GM21423 (cell line): ENCODE measurements at regions not wholly inside any gene's neighbourhood (a gene's known extent, or its start where the extent isn't known, plus 50 kb on each side); places are given as distances from the start of the nearest gene placed in this dataset.
"Not testable (repeated sequence)": the region's sequence is repeated elsewhere in the genome, so short reads cannot be mapped to it uniquely, and the experiment has no call there.

Experiments
- ATAC-seq: cut with Tn5 transposase; IDR thresholded peaks from one replicate; pipeline ENCODE4 v1.9.1; 2021; ENCODE audit warnings: mild to moderate bottlenecking, moderate library complexity; ENCODE audit not compliant: unreplicated experiment

DNA sequence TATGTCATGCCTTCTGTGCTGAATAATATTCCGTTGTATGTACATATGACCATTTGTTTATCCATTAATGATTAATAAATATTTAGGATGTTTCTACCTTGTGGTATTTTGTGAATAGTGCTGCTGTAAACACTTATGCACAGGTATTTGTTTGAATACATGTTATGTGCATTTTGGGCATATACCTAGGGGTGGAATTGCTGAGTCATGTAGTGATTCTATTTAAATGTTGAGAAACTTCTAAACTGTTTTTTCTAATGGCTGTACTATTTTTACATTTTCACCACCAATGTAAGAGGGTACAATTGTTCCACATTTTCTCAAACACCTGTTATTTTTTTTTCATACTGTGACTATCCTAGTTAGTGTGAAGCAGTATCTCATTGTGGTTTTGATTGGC is 1318.6 kb downstream of the TECRL start:
- ATAC-seq, result no peak

DNA sequence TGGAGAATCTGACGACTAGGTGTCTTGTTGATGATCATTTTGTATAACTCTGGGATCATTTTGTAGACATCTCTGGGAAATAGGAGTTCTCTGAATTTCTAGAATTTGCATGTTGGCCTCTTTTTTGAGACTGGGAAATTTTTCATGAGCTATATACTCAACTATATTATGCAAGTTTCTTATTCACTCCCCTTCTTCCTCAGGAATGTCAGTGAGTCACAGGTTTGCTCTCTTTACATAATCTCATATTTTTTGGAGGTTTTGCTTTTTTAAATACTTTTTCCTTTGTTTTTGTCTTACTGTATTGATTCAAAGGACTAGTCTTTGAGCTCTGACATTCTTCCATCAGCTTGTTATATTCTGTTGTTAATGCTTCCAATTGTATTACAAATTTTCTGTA is 1324.2 kb downstream of the TECRL start:
- no peak for ATAC-seq

DNA sequence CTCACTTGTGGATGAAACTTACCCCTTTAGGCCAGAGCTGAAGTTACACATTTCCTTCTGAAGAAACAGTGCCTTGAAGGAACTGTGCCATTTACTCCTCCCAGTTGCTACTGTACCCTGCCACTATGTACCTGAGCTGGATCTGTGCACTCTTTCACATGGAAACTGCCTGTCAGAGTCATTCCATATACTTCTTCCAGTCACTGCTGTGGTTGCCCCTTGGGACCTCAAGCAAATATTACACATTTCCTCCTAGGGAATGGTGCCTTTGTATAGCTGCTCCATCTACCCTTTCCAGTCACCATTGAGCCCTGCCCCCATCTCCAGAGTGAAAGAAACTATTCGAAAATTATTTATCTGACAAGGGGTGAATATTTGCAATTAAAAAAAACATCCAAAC is 1328.3 kb downstream of the TECRL start:
- ATAC-seq, result no peak

DNA sequence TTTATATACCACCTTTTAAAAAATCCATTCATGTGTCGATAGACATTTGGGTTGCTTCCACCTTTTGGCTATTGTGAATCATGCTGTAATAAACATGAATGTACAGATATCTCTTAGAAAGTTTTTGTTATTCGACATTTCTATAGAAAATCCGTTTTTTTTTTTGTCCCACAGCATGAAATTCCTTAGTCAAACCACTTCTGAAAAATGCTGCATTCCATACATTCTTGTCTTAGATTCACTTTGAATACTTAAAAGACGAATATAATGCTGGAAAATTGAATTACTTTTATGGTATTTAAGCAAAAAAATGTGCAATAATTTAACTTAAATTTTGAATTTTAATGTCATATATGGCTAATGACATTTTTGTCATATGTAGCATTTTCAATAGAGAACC is 1345.5 kb downstream of the TECRL start:
- ATAC-seq, result no peak

DNA sequence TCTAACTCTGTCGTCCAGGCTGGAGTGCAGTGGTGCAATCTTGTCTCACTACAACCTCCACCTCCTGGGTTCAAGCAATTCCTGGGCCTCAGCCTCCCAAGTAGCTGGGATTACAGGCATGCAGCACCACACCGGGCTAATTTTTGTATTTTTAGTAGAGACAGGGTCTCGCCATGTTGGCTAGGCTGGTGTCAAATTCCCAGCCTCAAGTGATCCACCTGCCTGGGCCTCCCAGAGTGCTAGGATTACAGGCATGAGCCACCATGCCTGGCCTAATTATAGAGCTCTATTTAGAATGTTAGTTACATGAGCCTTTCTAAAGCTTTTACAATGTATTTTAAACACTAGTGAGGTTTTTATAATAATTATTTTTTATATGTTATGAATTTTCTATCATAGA is 1346.4 kb downstream of the TECRL start:
- ATAC-seq, result not testable (repeated sequence)

DNA sequence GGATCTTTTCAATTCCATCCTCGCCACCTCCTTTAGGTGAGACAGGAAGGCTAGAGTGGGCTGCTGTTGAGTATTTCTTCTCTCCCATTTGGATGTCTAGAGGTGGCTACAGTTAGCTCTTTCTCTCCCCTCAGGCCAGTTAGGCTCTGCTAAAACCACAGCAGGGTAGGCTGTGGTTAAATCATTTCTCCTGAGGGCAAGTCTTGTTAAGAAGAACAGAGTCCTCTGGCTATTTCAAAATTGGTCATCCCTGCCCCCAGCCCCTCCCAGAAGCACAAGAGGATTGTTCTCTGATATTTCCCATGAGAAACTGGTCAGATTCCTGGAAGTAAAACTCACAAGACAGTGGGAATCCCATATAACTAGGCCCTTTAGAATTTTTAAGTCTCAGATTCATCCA is 1359.5 kb downstream of the TECRL start:
- no peak for ATAC-seq

DNA sequence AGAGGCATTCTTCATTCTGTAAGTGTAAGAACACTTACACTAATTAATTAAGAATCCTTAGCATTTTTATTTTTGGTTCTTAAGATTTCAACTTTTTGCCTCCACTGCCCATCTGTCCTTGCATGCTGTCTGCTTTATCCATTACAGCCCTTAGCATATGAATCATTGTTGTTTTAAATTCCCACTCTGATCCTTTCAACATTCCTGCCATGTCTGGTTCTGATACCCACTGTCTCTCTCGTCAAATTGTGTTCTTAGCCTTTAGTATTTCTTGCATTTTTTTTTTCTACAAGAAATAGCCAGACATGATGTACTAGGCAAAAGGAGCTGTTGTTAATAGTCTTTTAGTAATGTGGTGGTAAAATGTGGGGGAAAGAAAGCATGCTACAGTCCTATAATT is 1360.0 kb downstream of the TECRL start:
- ATAC-seq, result no peak

DNA sequence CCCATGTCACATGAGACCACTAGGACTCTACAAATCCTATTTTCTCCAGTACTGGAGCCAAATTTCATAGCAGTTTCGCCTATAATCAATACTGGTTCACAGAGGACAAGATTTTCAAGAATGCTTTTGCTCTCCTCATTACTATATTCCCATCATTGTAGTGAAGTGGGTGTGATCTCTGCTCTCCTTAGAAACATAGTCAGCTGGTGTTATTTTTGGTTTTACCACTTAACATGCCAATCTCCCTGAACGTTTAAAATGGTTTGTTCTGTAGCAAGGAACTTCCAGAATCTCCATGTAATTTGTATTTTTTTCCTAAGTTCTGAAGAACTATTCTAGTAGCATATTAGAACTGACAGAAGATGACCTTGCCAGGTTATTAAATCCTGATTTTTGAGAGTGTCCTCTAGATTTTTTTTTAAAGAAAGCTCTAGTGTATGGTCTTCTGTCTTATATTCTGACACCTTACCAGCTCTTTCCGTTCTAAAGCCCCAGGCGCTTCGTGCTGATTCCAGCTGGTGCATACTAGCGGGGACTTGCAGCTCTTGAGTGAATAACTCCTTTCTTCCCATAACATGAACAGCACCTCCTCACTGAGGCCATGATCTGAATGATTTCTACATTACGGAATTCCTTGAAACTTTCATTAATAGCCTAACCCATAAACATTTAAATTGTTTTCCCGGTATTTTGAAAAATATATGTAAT is 1372.9 kb downstream of the TECRL start:
- ATAC-seq, result no peak

DNA sequence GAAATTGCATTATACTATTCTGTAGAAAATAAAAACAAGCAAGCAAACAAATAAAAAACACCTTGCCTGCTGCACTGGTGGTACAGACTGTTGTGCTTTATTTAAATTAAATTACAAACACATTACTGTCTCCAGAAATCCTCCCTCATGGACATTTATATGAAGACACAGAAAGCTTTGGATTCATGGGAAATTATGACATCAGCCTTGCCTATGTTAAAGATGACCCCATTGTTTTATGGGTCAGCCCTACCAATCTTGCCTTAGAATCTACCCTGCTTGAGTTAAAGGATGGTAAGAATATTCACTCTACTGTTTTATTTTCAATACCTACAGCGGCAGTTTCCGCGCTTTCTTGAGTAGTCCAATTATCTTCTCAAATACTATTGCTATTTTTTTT is 1379.9 kb downstream of the TECRL start:
- ATAC-seq, result no peak

DNA sequence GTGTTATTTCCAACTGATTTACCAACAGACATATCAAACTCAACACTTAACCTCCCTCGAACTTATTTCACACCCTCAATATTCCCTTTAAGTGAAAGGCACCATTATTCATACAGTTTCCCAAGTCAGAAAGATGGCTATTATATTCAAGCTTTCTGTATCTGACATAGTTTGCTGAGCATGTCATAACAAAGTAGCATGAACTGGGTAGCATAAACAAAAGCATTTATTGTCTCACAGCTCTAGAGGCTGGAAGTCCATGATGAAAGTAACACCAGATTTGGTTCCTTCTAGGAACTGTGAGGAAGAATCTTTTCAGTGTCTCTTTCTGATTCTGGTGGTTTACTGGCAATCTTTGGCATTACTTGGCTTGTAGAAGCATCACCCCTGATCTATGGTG is 1388.6 kb downstream of the TECRL start:
- ATAC-seq, result no peak

DNA sequence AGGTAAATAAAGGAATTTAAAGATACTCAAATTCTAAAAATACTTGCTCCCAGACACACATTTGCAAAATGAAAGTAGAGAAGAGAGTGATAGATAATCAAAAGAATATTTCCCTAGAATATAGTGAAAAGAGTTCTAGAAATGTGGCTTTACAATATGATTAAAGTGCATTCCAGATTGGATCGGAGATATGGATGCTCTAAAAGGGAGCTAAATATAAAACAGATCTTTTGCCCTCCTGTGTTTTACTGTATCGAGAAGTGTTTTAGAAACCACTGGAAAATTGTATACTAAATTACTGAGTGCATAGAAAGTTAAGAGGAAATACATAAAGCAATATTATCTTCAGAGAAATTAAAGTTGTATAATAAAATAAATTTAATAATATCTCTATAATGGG is 1392.0 kb downstream of the TECRL start:
- ATAC-seq, result no peak

DNA sequence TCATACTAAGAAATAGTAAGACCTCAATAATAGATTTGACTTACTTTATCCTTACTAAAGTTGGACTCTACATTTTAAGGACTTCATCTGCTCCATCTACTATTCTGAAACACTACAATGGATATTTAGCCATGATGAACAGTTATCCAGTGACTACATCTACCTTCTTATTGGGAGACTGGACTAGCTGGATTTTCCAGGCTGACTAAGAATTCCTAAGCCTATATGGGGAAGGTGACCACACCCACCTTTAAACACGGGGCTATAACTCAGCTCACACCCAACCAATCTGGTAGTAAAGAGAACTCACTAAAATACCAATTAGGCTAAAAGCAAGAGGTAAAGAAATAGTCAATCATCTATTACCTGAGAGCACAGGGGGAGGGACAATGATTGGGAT is 1438.4 kb downstream of the TECRL start:
- no peak for ATAC-seq

DNA sequence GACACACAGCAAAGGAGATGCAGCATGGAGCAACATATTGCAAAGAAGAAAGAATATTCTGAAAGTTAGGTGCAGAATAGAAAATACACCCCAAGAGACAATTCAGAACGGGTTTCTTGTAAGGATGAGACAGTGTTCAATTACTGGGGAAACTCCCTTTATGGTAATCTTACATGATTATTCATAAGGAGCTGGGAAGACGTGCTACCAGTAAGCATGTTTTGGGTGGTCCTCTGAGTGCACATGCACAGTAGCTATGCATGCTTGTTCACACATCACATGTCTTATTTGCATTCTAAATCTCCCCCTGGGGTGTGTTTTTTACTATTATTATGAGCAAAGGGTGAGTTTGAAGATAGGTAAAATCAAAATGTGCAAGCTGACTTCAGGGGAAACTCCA is 1448.8 kb downstream of the TECRL start:
- ATAC-seq, result no peak

DNA sequence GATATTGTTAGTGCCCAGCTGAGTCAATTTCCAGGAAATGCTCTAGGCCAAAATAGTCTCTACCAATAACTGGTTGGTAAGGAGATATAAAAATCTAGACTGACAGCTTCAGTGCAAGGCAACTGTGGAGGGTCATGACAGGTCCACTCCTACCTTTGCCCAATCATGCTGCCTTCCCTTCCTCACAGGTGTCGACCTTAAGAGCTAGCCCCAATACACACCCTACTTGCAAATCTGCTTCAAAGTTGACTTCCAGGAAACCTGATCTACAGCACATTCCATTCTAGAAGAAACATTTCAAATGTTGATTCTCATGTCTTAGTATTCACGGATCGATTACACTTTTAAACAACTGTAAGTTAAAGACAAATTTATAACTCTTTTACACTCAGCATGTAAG is 1455.5 kb downstream of the TECRL start:
- ATAC-seq, result no peak

DNA sequence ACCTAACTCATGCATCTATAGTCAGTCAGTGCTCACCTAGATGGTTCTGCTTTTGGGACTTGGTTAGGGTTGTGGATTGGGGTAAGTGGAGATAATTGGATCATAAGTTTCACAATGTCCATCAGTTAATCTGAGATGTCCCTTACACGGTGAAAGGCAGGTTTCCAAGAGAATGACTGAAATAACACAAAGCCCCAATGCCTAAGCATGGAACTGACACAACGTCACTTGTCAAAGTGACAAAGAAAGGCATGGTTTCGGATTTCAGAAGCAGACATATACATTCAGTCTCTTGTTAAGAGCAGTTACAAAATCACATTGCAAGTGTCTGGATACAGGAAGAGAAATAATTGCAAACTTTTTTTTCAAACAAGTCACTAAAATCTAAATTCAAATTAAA is 1456.9 kb downstream of the TECRL start:
- ATAC-seq, result no peak

DNA sequence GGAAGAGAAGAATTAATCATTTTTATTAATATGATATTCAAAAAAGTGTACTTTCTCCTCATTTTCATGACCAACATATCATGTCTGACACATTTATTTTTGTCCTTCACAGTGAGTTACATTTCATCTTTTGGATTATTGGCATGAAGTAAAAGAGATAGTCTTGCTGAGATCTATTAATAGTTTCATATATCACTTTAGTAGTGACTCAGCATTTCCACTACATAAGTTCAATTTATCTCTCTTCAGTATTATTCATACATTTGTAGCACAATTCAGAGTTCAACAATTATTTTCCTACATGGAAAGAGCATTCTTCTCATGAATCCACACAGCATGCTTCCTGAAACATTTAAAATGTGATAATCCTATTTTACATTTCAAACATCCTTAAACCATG is 1461.1 kb downstream of the TECRL start:
- no peak for ATAC-seq

DNA sequence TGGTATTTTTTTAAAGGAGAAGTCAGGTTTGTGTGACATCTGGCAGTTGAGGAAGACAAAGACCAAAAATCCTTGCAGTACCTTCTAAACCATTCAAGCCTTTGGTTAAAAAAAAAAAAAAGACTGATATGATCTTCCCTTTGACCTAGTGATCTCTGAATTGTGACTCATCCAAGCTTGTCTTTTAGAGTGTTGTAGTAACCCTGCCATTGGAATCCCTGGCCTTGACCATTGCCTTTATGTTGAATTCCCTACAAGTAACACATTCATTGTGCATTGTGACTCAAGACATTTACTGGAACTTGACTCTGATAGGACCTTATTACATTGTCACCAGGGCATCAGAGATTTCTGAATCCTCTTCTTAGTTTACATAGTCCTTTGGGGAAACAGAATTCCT is 1469.0 kb downstream of the TECRL start:
- ATAC-seq, result no peak

DNA sequence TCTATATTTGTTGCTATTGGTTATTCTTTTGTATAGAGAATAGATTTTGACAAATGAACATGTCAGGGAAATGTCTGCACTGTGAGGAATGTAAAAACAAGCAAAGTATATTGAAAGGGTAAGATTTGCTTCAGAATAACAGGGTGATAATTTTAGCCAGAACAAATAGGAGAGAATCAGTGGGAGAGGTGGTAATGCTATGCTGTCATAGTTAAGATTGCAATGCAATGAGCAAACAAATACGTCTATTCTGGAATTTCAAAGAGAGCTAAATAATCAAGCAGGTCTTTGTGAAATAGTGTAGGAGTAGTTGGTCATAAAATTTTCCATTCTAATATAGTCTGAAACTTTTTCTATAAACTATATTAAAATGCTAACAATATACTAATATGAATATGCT is 1478.4 kb downstream of the TECRL start:
- ATAC-seq, result no peak

DNA sequence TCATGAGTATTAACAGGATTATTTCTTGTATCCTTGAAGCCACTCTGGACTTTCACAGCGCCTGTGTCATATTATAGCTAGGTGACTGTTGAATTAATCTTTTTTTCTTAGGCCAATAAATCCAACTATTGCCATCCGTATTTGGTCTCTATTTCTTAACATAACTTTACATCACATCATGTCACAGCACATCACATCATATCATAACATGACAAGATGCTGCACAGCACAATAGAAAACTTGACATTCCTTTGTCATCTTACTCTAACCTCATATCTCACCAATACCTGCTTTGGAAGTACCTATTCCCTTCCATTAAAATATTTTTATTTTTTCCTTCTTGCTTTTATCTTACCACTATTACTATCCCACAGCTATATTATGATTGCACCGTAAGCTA is 1480.8 kb downstream of the TECRL start:
- ATAC-seq, result no peak

DNA sequence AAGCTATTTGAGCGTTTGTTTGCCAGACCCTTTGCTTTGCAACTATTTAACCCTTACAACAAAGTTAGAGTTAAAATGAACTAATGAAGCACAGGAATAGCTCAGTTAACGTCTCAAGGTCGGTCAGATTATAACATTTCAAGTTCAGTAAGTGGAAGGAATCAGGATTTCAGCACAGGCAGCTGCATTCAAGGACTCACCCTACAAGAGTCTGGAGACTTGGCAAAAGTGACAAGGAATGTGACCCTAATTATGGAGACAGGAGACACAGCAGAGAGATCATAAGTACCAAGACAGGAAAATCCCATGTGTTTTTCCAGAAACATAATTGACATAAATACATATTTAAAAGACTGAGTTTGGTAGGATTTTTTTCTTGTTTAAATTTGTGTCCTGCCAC is 1481.7 kb downstream of the TECRL start:
- ATAC-seq, result no peak

DNA sequence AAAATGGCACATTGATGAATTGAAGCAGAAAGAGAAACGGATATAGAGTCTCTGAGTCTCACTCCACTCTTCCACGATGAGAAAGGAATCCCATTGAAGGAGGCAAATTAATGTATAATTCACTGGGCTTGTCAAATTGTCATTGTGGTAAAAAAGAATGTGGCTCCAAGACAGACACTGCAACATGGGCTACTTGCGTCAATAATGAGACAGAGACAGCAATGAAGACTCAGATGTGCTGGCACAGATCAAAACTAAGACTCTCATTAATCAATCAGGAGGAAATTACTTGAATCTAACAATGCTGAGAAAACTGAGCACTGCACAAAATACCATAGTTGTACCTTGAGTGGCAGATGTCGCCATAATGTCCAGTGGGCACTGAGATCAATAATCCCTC is 1485.5 kb downstream of the TECRL start:
- no peak for ATAC-seq

DNA sequence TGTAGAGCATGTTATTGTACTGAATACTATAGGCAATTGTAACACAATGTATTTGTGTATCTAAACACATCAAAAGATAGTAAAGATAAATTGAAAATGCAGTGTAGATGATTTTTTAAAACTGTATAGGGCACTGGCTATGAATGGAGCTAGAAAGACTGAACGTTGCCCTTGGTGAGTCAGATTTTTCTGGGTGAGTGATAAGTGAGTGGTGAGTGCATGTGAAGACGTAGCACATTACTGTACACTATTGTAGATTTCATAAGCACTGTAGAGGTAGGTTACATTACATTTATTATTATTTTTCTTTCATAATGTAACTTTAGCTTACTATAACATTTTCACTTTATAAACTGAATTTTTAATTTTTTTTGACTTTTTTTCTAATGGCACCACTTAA is 1491.6 kb downstream of the TECRL start:
- no peak for ATAC-seq

DNA sequence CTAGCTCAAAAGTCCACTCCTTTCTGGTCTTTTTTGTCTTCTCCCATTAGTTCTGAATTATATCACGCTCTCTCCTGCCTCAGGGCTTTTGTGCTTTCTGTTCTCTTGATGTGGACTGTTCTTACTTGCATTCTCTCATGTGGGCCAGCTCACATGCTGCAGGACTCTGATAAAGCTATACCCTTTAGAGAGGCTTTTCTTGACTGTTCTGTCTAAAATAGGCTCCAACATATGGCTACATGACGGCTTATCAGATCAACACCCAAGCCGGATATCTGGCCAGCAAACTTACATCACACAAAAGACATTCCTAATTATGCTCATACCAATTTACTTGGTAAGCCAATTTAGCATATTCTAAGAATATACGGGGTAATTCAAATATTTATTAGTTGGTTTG is 1494.5 kb downstream of the TECRL start:
- ATAC-seq, result no peak

DNA sequence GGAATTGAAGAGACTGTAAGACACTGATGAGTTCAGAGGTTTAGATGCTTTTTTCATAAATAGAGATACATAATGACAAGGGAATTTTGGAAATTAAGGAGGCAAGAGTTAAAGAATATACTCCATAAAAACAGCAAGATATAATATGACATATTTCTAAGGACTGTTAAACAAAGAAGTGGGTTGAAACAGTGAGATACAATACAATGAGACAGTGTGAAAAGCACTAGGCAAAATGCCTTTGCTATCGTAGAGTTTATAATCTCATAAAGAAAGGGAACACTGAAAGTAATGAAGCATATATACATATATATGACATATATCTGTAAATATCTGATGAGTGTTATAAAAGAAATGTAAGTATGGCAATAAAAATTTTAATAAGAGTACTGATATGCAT is 1496.2 kb downstream of the TECRL start:
- ATAC-seq, result no peak
